Stimulated activated CD4-positive, alpha-beta T cell treated with anti-CD3 and anti-CD28 coated beads, Interleukin-1b, Interleukin-23, amount 100 ng/mL, for 4 hours (primary cell): ENCODE measurements at regions not wholly inside any gene's neighbourhood (a gene's known extent, or its start where the extent isn't known, plus 50 kb on each side); places are given as distances from the start of the nearest gene placed in this dataset.

Experiments used
- DNase-seq, 2 donors: peaks; one replicate each; pipeline ENCODE4 v3.0.0-alpha.2; 2020; ENCODE audit warnings: low read depth in 2 of 2

GRCh38 chr5:57335092-57335660 is 147.4 kb downstream of the ACTBL2 start:
- DNase-seq = no peak

- no peak for DNase-seq
These were observed 148.1 kb downstream of the ACTBL2 start for GRCh38 chr5:57334475-57334874.

DNA sequence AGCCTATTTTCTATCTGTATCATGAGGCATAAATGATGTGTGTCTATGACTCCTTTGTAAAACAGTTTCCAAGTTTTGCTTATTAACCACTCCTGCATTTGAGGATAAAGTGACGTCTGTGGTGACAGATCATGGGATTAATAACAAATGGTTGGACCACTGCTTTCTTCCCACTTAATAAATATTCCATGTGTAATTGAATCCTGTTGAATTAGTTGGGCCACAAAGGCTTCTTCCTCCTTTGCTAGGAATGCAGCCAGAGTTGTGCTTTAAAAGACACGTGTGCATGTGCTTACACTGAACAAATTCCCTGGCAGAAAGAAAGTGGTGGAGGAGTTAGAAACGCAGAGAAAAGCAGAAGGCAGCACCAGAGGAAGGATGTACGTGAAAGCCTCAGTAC is 150.2 kb downstream of the ACTBL2 start:
- DNase-seq = no peak

DNA sequence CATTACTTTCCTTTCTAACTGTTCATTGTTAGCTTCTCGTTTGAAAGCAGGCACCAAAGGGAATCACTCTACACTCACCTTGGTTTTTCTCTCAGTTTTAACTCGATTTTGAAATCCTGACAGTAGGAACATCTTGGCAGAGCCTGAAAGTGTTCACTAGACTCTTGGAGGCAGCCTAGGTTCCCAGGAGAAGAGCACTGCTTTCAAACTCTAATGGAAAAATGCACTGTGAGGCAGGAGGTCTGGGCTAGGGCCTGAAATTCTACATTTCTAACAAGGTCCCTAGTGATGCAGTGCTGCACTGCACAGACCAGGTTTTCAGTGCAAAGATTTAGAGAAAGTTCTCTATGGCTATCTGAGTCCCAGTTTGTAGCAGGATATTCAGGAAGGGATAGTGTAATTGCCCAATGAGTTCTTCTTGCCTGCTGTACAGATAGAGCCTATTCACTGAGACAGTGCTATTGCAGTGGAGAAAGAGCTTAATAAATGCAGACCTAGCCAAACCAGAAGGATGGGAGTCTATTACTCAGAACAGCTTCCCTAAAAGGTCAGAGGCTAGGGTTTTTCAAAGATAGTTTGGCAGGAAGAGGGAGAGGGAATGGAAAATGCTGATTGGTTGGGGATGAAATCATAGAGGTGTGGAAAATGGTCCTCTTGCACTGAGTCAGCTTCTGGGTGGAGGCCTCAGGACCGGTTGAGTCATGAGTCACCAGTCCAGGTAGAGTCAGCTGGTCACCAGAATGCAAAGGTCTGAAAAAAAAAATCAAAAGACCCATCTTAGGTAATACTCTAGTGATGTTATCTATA is 153.9 kb downstream of the GPBP1 start:
- DNase-seq = no peak

GRCh38 chr5:57325678-57326397 is 152.0 kb downstream of the GPBP1 start:
- DNase-seq = no peak

DNA sequence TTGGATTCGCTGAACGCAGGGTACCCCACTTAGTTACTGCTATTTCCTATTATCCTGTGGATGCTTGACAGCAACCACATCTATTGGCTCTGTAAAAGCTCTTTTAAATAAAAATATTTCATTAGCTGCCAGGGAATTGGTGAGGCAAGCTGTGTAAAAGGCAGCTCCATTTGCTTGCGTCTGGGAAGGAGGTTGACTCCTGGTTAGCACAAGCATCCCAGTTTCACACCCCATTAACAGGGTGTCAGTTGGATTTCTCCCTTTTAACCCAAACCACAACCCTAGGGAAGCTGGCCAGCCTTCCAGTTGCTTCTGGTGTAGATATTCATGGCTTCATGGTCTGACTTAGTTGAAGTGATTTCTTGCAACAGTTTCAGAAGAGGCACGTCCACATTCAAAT is 151.0 kb downstream of the GPBP1 start:
- DNase-seq = no peak

DNA sequence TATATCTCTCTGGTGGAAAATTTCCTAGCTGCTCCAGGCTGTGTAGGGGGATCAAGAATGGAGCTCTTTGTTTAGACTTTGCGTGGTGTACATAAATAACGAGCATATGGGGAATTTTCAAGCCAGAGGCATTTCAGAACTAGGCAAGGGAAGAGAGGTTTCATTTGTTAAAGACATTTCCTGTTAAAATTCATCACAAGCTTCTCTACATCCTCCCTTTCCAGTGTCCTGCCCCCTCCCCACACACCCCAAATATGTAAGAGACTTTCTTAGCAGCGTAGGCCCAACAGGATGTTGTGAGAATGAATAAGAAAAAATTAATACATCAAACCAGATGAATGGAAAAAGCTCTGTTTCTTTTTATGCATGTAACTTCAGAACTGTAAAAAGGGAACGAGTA is 150.3 kb downstream of the GPBP1 start:
- DNase-seq = no peak

DNA sequence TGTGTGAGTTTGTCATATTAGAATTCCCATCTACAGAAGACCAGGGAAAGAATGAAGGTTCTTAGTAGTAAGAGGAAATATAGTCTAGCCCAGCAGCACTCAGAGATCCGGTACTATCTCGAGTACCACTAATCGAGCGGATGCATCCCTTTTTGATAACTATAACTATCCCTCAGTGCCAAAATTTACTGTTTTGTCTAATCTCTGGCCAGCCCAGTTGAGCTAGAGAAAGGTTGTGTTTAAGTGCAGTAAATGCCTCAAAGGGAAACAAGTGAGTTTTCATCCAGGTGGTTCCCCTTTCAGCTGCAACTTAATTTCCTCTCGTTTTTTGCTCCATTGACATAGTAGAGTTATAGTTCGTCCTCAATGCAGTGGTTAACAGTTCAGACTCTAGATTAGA is 146.7 kb downstream of the GPBP1 start:
- no peak for DNase-seq

DNA sequence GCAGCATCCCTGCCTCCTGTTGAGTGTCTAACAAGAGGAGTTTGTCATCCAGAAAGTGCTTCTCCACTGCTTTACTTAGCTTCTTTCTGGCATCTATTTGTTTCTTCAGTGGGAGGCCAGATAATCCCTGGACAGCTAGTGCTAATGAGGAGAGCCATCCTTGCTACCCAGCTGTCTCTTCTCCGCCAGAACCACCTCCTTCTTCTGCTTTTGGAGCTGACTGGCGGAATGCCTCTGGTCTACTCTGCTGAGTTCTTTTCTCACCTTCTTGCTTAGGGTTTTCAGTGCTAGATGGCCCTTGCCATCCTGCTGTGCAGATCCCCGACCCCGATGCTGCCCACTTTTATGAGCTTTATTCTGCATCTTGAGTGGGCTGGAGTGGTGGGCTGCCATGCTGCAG is 145.8 kb downstream of the GPBP1 start:
- no peak for DNase-seq

GRCh38 chr5:57318251-57318650 is 144.4 kb downstream of the GPBP1 start:
- DNase-seq = no peak

DNA sequence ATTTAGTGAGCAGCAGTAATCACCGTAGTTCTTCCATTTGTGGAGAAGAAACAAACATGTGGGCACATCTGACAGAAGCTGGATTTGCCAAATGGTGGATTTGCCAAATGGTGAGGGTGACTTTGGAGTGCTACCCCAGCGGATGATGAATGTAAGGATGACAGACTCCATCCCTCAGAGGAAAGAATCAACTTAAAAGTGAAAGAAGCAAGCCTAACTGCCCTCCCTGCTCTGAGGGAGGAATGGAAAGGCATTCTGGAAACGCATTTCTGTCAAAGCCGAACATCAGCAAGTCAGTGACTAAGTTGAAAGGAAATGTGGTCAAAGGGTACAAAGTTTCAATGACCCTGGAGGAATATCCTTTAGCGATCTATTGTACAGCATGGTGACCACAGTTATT is 143.5 kb downstream of the GPBP1 start:
- no peak for DNase-seq

DNA sequence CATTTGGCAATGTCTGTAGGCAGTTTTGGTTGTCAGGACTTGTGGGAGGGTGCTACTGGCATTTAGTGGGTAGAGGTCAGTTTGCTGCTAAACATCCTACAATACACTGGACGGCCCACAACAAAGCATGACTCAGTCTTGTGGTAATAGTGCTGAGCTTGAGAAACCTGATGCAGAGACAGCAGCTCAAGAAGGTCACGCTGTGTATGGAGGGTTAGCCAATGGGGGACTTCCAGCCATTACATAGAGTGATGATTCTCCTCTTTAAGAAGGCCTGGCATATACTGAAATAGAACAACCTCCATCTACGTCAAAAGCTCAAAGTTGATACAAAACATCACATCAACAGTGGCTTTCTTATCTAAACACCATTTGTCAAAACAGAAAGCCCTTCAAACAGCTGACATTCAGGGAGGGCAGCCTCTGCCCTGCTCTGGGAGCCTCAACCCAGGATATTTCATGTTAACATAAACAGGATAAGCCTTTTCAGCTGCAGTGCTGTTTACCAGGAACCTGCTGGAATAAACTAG is 143.0 kb downstream of the GPBP1 start:
- no peak for DNase-seq

GRCh38 chr5:57315941-57316340 is 142.1 kb downstream of the GPBP1 start:
- DNase-seq = no peak
